GM18858 (cell line): ENCODE measurements at regions not wholly inside any gene's neighbourhood (a gene's known extent, or its start where the extent isn't known, plus 50 kb on each side); places are given as distances from the start of the nearest gene placed in this dataset.

ENCODE experiments used
- ATAC-seq: cut with Tn5 transposase; IDR thresholded peaks from one replicate; pipeline ENCODE4 v1.9.1; 2021; ENCODE audit not compliant: unreplicated experiment

- no peak for ATAC-seq
Measured at GRCh38 chr1:59107916-59108315, 189.0 kb upstream of the FGGY start.

GRCh38 chr1:59108481-59109317 lies 188.2 kb upstream of the FGGY start:
- ATAC-seq: no peak

GRCh38 chr1:59110271-59110670 lies 186.6 kb upstream of the FGGY start:
- no peak for ATAC-seq

DNA sequence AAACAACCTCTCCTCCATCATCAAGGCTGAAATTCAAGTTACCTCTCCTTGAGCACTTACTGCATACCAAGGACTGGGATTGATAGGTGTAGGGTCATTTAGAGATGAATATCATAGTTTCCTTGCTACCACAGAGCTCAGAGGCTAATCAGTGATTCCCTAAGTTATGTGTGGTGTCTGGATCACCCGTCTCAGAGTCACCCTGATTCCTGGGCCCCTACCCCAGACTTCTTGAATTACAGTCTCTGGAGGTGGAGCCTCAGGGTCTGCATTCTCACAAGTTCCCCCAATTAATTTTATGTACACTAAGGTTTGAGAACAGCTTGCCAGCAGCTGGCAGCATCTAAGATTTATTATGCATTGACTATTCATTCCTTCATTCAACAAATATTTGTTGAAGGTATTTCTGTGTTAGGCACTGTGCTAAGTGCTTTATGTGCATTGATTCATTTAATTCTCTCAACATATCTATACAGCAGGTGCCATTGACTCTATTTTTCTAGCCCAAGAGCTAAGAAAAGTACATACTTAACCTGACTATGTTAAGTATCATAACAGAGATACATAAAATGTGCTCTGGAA lies 182.9 kb upstream of the FGGY start:
- no peak for ATAC-seq

DNA sequence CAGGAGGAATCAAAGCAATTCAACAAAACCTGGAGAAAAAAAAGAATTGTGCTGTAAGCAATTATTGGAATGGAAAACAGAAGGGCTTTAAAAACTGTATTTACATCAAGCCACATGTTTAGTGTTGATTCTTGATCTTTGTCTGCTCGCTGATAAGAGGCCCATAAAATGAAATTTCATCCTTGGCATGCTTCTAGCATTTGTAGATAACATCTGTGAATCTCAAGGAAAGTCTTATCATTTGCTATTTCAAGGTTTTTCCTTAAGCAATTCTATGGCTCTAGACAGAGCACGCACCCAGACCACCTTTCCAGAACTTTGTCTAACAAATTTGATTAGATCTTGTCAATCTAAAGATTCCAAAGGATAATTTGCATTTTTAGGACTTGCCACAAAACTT lies 181.0 kb upstream of the FGGY start:
- ATAC-seq: no peak

- ATAC-seq: no peak
Measured at GRCh38 chr1:59116920-59117542, 179.9 kb upstream of the FGGY start.

GRCh38 chr1:59122527-59122926 lies 174.4 kb upstream of the FGGY start:
- ATAC-seq: no peak

- ATAC-seq: no peak
Measured at GRCh38 chr1:59123081-59123681, 173.7 kb upstream of the FGGY start.

GRCh38 chr1:59124166-59124565 lies 172.7 kb upstream of the FGGY start:
- ATAC-seq: no peak

GRCh38 chr1:59125154-59125553 lies 171.7 kb upstream of the FGGY start:
- ATAC-seq: no peak

DNA sequence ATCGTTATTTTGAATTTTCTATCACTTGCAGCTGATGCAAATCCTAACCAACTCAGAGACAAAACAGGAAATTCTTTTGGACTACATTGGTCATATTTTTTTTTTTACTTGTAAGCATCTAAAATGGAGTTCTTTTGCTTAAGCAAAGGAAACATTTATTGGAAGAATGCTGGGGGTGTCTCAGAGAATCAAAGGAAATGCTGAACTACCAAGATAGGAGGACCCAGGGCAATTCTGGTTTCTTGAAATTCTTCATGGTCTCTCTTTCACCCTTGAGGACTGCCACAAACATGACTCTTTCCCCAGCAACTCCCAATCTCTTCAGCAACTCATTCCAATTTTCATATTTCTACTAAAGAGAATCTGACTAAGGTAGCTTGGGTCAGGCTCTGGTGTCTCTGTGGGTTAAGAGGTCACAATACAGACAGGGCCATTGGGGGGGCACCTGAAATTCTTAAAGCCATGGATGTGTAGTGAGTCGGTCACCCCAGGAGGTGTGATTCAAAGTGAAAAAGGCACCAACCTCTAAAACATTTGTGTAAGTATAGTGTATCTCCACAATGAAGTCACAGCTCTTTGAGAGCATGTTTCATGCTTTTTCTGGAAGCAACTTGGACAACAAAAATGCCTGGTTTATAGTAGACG lies 171.1 kb upstream of the FGGY start:
- no peak for ATAC-seq

DNA sequence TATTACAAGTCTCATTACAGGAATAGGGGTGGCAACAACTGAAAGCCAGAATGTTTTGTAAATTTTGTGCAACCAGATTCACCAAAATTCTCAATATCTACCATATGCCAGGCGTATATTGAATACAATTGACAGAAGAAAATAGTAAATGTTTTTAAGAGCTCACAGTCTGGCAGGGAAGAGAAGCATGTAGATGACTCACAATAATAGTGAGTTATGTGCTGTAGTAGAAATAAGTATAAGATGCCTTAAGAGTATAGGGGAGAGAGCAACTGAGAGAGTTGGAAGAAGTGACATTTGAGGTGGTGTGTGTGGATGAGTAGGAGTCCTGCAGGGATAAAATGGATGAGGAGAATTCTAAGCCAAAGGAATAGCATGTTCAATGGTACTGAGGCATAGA lies 170.5 kb upstream of the FGGY start:
- no peak for ATAC-seq

- ATAC-seq: no peak
Measured at GRCh38 chr1:59128239-59128736, 168.6 kb upstream of the FGGY start.

- no peak for ATAC-seq
Measured at GRCh38 chr1:59128784-59129227, 168.1 kb upstream of the FGGY start.

DNA sequence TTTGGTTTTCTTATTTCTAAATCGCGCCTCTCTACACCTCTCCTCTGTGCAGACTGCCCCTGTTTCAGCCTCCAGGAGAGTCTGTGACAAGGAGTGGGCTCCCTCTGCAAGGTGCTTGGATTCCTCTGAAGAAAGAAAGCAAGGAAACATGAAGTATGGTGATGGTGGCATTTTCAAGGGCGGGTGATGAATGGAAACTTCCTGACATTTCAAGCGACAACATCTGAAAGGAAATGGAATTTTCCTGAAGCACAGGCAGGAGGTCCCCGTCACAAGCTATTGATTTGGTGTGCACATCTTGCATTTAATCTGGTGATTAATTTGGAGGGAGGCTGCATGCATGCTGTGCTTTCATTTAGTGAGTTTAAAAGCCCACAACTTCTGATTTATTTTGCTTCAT lies 164.6 kb upstream of the FGGY start:
- no peak for ATAC-seq

DNA sequence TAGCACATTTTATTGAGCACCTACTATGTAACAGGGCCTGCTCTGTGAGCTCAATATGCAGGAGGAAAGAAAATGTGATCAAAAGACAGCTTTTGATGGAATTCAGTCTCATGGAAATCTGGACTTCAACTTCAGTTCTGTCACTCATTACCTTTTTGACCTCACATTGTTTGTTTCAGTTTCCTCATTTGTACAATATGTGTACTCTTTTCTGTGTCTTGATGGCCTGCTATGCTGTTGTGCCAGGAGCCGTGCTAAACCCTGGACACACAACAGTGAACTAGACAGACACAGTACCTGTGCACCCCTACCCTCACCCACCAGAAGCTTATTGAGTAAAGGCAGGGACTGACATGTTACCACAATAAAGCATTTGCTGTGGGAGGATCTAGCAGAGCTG lies 162.9 kb upstream of the FGGY start:
- ATAC-seq: no peak

DNA sequence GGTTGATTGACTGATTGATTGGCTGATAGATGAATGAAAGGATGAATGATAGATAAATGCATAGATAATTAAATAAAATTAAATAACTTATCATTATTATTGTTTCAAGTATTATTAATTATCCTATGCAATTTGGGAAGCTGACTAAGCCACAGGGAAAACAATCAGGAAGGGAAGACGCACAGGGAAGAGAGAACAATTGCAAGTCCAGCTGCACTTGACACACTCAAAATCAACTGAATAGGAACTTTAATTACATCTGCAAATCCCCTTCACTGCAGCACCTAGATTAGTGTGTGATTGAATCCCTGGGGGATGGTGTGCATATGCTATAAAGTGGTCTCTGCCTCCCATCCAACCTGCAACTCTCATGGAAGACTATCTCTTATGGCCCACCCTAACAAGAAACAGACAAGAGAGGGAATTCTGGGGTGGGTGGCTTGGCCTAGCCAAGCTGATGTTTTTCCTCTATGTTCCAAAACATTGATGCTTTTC lies 161.1 kb upstream of the FGGY start:
- no peak for ATAC-seq

DNA sequence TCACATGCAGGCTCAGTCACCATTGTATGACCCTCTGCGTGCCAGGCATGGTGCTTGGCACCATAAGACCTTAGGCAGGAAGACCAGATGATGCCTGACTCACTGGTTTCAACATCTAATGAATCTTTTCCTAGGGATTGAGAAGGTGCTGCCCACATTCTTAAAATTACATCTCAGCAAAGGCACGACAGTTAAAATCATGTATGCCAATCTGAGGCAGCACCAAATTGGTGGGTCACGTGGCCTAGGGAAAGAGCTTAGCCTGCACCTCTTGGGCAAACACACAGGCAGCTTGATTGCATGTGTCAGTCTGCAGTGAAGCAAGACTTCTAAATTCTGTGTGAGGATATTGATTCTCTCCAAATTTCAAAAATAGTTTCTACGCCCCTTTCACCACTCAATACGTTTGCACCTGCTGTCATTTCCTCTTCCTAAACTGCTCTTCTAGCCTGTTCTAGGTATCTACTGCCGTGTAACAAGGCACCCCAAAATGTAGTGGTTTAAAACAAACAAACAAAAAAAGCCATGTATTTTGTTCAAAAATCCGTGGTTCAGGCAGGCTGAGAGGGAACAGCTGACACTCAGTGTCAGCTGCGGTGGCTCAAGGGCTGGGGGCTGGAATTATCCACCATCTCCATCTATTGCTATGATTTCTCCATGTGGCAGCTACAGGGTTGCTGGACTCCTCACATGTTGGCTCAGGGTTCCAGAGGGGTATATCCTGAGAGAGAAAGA lies 160.2 kb upstream of the FGGY start:
- no peak for ATAC-seq

DNA sequence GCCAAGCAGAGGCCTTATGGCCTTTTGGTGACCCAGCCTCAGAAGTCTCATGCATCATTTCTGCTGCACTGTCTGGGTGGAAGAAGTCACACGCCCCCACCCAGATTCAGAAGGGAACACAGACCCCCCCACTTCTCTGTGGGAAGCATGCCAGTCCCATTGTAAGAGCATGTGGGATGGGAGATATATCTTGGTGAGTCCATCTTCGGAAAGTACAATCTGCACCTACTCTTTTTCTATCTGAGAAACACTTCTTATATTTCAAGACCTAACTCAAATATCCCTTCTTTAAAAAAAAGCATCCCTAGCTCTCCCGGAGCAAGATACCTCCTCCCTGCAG lies 159.6 kb upstream of the FGGY start:
- no peak for ATAC-seq

GRCh38 chr1:59137968-59138367 lies 158.9 kb upstream of the FGGY start:
- no peak for ATAC-seq
